HG02870 (cell line): ENCODE measurements at regions not wholly inside any gene's neighbourhood (a gene's known extent, or its start where the extent isn't known, plus 50 kb on each side); places are given as distances from the start of the nearest gene placed in this dataset.

ENCODE experiments used
- ATAC-seq: cut with Tn5 transposase; IDR thresholded peaks from one replicate; pipeline ENCODE4 v1.9.1; 2021; ENCODE audit warnings: mild to moderate bottlenecking, moderate library complexity; ENCODE audit not compliant: unreplicated experiment

- no peak for ATAC-seq
These were observed 749.7 kb upstream of the POM121L12 start for GRCh38 chr7:52285689-52286088.

DNA sequence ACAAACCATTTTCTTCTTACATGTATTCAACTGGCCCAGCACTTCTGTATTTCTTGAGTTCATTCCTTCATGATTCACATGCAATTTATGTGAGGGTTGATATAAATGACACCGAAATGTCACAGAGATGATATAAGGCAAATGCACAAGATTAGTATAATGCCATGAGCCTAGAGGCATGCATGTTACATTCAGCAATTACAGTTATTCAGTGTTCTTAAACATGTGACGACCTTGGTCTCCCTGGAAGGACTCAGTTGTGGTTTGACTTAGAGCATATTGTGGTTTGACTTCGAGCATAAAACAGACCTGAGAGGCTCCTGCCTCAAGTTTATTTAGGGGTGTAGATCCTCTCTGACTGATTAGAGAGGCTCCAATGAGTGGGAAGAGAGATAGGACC, 752.1 kb upstream of the POM121L12 start:
- ATAC-seq: no peak

- ATAC-seq: no peak
These were observed 761.5 kb upstream of the POM121L12 start for GRCh38 chr7:52273685-52274610.

GRCh38 chr7:52271703-52272102, 763.7 kb upstream of the POM121L12 start:
- ATAC-seq: no peak

DNA sequence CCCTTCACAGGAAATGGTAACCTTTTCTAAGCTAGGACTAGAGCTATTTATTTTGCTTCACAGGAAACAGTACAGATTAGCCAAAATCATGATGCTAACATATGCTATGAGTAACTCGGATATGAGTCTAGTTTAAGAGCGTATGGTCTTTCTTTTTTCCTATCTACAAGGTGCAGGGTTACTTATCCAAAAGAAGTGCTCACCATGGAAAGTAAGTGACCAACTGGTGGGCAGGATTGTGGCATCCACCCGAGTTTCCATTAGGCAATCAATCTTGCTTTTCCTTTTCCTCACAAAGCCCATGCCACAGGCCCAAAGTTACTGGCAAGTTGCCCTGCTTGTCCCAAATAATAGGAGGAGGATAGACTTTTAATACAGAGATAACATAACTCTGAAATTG, 765.1 kb upstream of the POM121L12 start:
- no peak for ATAC-seq

GRCh38 chr7:52269669-52270068, 765.8 kb upstream of the POM121L12 start:
- ATAC-seq: no peak

DNA sequence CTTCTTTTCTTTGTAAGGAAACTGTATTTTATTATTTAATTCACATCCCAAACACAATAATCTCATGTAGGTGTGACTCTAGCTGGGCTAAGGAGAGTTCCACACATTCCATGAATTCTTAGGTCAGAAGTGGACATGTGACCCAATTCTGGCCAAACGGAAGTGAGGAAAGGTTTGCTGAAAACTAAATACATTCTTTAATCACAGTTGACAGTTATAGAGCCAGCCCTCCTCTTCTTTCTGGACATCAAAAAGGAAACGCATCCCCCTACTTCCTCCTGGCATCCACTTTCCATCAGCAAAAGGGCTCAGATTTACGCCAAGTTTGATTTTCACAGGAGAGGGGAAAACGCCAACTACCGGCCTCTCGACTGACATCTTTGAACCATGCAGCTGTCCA, 774.4 kb upstream of the POM121L12 start:
- ATAC-seq: no peak

DNA sequence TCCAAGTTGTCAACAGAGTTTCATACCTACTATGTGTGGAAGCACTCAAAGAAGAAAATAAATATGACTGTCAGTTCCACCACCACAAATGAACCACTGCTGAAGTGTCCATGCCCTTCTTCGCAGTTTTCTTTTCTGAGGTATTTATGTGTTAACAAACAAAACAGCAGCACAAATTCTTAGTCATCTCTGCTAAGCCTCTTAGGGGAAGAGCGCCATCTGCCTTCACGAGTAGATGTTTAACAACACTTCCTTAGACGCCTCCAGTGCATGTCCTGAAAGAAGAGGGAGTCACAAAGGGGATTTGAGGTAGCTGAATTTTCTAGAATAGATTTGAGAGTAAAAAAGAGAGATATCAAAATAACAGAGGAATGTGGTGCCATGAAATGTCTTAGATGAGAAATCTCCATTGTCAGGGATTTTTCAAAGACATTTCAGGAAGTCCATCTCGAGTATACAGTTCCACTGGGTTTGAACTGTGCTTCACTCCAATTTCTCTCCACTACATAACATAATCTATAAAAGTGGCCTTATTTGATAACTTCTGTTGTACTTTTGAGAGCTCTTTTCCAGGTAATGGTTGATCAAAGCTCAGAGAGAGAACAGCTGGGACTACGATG, 775.3 kb upstream of the POM121L12 start:
- ATAC-seq: no peak

DNA sequence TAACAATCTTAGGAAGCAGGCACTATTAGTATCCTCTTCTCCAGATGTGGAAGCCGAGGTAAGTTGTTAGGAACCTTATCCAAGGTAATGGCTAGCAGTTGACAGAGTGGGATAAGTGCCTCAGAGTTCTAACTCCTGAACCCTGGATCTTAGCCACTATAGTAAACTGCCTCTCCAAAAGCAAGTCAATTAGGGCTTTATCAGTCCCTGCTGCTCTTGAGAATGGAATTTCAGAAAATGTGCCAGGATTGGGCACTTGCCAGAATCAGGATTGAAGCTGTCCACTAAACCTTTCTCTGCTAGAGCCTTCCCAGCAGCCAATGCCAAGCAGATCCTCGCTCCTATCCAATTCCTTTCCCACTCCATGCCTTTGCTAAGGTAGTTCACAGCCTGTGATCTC, 777.5 kb upstream of the POM121L12 start:
- no peak for ATAC-seq

GRCh38 chr7:52254396-52255010, 780.9 kb upstream of the POM121L12 start:
- ATAC-seq: no peak

GRCh38 chr7:52253953-52254352, 781.5 kb upstream of the POM121L12 start:
- ATAC-seq: no peak

- ATAC-seq: no peak
These were observed 785.7 kb upstream of the POM121L12 start for GRCh38 chr7:52249741-52250140.

DNA sequence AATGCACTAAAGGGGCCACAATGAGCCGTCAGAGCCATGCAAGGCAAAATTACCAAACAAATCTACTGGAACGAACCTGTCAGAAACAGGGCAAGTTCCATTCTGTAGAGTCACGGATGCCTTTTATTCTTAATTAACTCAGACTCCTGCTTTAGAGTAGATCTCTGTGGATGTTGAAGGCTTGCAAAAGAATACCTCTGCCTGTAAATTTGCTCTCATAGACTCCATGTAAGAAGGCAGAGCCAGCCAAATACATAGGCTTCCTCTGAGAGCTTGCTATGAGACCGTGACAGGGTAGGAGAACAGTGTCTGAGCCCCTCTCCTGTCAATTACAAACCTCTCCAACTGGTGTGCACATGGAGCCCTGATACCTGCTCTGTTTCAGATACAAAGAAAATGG, 787.9 kb upstream of the POM121L12 start:
- ATAC-seq: no peak

GRCh38 chr7:52243685-52244084, 791.7 kb upstream of the POM121L12 start:
- ATAC-seq: no peak

GRCh38 chr7:52233248-52233647, 802.2 kb upstream of the POM121L12 start:
- ATAC-seq: no peak

DNA sequence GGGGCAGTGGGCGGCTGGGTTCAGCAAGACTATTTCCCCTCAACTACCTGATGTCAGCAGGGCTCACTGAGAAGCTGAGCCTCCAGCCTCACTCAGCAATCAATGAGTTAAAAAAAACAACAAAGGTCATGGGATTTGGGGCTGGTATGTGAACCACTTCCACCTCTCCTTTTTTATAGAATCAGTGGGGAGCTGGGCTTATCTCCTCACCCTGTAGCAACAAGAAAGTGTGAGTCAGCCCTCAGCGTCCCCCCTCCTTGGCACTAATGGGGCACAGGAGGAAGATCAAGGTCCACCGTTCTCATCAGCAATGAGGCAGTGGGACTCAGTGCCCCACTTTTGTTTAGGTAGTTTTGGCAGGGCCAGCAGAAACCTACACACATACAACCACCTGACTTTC, 823.5 kb upstream of the POM121L12 start:
- no peak for ATAC-seq

DNA sequence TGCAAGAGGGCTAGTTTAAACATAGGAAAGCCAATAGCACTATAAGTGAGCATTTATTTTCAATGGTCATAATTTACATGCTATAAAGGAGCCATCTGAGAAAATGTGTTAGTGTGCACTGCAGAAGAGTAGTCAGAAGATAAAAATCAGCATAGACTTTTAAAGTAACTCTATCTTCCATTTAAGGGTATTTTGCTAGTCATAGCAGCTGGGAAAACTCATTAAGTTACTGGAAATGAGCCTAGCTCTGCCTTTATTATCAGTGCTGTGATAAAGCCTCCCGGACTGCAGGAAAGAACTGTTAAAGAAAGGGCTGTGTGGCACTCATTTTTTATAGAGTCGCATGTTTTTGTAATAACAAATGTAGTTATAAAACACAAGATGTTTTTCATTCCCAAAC, 825.8 kb upstream of the POM121L12 start:
- ATAC-seq: no peak

DNA sequence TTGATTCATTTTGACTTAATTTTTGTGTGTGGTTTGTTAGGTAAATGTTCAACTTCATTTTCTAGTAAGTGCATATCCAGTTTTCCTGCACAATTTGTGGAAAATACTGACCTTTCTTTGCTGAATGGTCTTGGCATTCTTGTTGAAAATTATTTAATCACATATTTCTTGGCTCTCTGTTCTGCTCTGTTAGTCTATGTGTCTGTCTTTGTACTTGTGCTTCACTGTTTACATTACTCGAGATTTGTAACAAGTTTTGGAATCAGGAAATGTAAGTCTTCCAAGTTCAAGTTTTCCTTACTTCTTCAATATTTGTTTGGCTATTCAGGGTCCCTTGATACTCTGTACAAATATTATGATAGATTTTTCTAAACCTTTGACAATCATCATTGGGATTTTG, 838.2 kb upstream of the POM121L12 start:
- ATAC-seq: no peak

DNA sequence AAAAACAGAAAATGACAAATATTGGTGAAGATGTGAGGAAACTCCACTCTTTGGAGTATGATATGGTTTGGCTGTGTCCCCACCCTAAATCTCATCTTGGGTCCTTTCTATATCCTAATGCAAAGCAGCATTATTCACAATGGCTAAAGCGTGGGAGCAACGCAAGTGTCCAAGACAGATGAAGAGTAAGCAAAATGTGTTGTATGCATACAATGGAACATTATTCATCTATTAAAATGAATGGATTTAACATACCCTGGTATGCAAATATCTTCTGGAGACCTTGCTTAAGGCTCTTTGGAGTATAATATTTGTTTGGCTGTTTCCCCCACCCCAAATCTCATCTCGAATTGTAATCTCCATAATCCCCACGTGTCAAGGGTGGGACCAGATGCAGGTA, 839.8 kb upstream of the POM121L12 start:
- no peak for ATAC-seq

DNA sequence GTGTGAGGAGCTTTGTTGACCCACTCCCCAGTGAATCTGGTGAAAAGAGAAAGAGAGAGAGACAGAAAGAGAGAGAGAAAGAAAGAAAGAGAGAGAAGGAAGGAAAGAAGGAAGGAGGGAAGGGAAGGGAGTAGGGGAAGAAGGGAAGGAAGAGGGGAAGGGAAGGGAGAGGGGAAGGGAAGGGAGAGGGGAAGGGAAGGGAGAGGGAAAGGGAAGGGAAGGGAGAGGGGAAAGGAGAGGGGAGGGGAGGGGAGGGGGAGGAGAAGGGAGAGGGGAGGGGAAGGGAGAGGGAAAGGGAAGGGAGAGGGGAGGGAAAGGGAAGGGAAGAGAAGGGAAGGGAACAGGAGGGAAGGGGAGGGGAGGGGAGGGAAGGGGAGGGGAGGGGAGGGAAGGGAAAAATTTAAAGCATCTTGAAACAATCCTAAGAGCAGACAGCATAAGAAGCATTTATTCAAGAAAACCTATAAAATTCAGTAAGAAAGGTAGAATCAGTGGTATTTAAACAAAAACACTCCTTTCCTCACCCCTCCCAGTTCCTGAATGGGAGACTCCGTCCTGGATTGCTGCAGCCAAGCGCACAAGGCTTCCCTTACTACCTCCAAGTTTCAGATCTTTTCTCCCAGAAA, 846.2 kb upstream of the POM121L12 start:
- no peak for ATAC-seq

DNA sequence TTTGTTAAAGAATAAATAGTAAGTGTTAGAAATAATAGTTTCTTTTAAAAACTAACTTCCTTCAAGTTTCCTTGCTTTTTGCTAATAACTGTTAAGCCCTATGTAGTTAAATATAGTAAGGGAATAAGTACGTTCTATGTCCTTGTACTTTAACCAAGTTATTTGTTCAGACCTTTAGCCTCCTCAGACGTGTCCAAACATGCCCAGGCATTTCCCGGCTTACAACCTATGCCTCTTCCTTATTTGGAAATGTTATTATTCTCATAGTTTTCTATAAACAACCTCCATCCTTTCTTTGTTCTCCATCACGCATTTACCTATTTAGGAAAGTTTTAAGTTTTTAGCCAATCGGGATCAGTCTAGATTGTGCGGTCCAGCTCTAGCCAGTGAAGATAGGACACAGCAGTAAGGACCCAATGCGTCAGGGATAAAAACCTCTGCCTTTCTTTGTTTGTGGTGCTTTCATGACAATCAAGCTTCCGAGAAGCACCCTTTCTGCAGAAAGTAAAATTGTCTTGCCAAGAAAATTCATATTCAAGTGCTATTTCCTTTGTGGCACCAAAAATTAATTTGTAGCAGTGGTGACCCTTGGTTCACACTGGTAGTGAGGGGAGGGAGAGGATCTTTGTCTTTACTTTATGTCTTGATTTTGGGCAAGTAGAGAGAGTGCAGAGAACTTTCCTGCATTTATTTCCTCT, 851.3 kb upstream of the POM121L12 start:
- no peak for ATAC-seq
